Small intestine (tissue), 7 donors: ENCODE measurements at regions not wholly inside any gene's neighbourhood (a gene's known extent, or its start where the extent isn't known, plus 50 kb on each side); places are given as distances from the start of the nearest gene placed in this dataset.
"Not testable (repeated sequence)": the region's sequence is repeated elsewhere in the genome, so short reads cannot be mapped to it uniquely, and the experiment has no call there.

Experiments used
- DNase-seq, 2 donors: peaks; one replicate each; pipeline versions ENCODE4 v3.0.0 to v3.0.0-alpha.2; 2013
- FAIRE-seq: peaks from 2 replicates; lab custom pipeline; 2012; peaks lifted over from hg19 to GRCh38; lab: Jason Lieb, UNC
- H3K27ac ChIP-seq, 3 donors: one replicate each; pipeline ENCODE4 v1.5.1; 2013; ENCODE audit warnings: low read length in 2 of 3, mild to moderate bottlenecking in 2 of 3, control low read depth in 1 of 3, inconsistent platforms in 1 of 3, low read depth in 1 of 3, moderate library complexity in 1 of 3
- H3K27me3 ChIP-seq, 3 donors: one replicate each; pipeline ENCODE4 v1.6.1; 2013; ENCODE audit warnings: low read length in 3 of 3, inconsistent platforms in 1 of 3; ENCODE audit not compliant: control insufficient read depth in 3 of 3, insufficient read depth in 3 of 3
- H3K36me3 ChIP-seq, 3 donors: one replicate each; pipeline ENCODE4 v1.6.1; 2013; ENCODE audit warnings: low read length in 3 of 3, inconsistent platforms in 1 of 3, low read depth in 1 of 3, mild to moderate bottlenecking in 1 of 3, moderate library complexity in 1 of 3; ENCODE audit not compliant: control insufficient read depth in 3 of 3, insufficient read depth in 2 of 3
- H3K4me1 ChIP-seq, 3 donors: one replicate each; pipeline ENCODE4 v1.6.1; 2013; ENCODE audit warnings: low read length in 2 of 3, inconsistent platforms in 1 of 3, low read depth in 1 of 3, mild to moderate bottlenecking in 1 of 3, moderate library complexity in 1 of 3; ENCODE audit not compliant: control insufficient read depth in 3 of 3, insufficient read depth in 2 of 3
- H3K4me3 ChIP-seq, 3 donors: one replicate each; pipeline ENCODE4 v1.5.1; 2013; ENCODE audit warnings: low read length in 3 of 3, control low read depth in 1 of 3, inconsistent platforms in 1 of 3, low read depth in 1 of 3, mild to moderate bottlenecking in 1 of 3, moderate library complexity in 1 of 3
- H3K9me3 ChIP-seq, 2 donors: one replicate each; pipeline ENCODE4 v1.6.1; 2013; ENCODE audit warnings: low read depth in 1 of 2, low read length in 1 of 2; ENCODE audit not compliant: control insufficient read depth in 2 of 2, insufficient read depth in 1 of 2
- WGBS, 3 donors: extraction: QIAGEN DNeasy Blood & Tissue Kit; methylation state at CpG; one replicate each; pipeline ENCODE4 v1.1.7; 2013; 5-methylcytosine and 5-hydroxymethylcytosine counted together
- donor health status: healthy with polysubstance abuse.
- donor health status: control.
- donor health status: control.
- donor health status: Bipolar disorder and iron deficiency.
- donor health status: healthy.

GRCh38 chr2:21228041-21228895, 104.5 kb downstream of the TDRD15 start:
- no peak for FAIRE-seq

GRCh38 chr2:21229302-21229701, 105.5 kb downstream of the TDRD15 start:
- H3K4me1 ChIP-seq = peaks cover 0 to 10% (median 0%) of the 10 kb centered on the region in 3 donors
- no peak overlapping the region for H3K4me3 ChIP-seq
- WGBS, 3 donors = 77 to 95% (median 92%) methylated on average over 1 of the region's 1 CpG
- no peaks in the 10 kb centered on the region for H3K9me3 ChIP-seq
- H3K27me3 ChIP-seq = no peaks in the 10 kb centered on the region
- no peak for DNase-seq
- H3K36me3 ChIP-seq = no peaks in the 10 kb centered on the region
- FAIRE-seq = no peak
- H3K27ac ChIP-seq = no peak overlapping the region

More at GRCh38 chr2:21228041-21228895, 104.5 kb downstream of the TDRD15 start:
- no peaks in the 10 kb centered on the region for H3K9me3 ChIP-seq
- peak; percentile 73 to 87 for DNase-seq
- no peaks in the 10 kb centered on the region for H3K27me3 ChIP-seq
- no peak overlapping the region for H3K27ac ChIP-seq
- no peak overlapping the region for H3K4me3 ChIP-seq
- H3K4me1 ChIP-seq = peaks cover 0 to 10% (median 0%) of the 10 kb centered on the region in 3 donors
- WGBS, 3 donors = 45 to 59% (median 53%) methylated on average over 10 of the region's 10 CpGs
- no peaks in the 10 kb centered on the region for H3K36me3 ChIP-seq

GRCh38 chr2:21230140-21230539, 106.4 kb downstream of the TDRD15 start:
- Histone ChIP-seq H3K4me3 (no peak overlapping the region), H3K9me3 (no peaks in the 10 kb centered on the region), H3K4me1 (peaks cover 0 to 10% (median 0%) of the 10 kb centered on the region in 3 donors), H3K36me3 (no peaks in the 10 kb centered on the region), H3K27ac (no peak overlapping the region), H3K27me3 (no peaks in the 10 kb centered on the region)
- WGBS, 3 donors = 78 to 83% (median 79%) methylated on average over 1 of the region's 1 CpG
- FAIRE-seq (no peak), DNase-seq (no peak)

- no peak for FAIRE-seq
Measured at GRCh38 chr2:21231985-21232384, 108.2 kb downstream of the TDRD15 start.

GRCh38 chr2:21233194-21233593, 109.4 kb downstream of the TDRD15 start:
- Histone ChIP-seq H3K4me3 (no peak overlapping the region), H3K9me3 (no peaks in the 10 kb centered on the region), H3K4me1 (peaks cover 0 to 6% (median 0%) of the 10 kb centered on the region in 3 donors), H3K36me3 (no peaks in the 10 kb centered on the region), H3K27ac (no peak overlapping the region), H3K27me3 (no peaks in the 10 kb centered on the region)
- 76 to 85% (median 81%) methylated on average over 3 of the region's 3 CpGs for WGBS, 3 donors
- DNase-seq (no peak), FAIRE-seq (no peak)

More at GRCh38 chr2:21231985-21232384, 108.2 kb downstream of the TDRD15 start:
- H3K4me3 ChIP-seq = no peak overlapping the region
- no peaks in the 10 kb centered on the region for H3K36me3 ChIP-seq
- H3K27ac ChIP-seq = no peak overlapping the region
- peaks cover 0 to 10% (median 0%) of the 10 kb centered on the region in 3 donors for H3K4me1 ChIP-seq
- DNase-seq = no peak
- H3K27me3 ChIP-seq = no peaks in the 10 kb centered on the region
- no peaks in the 10 kb centered on the region for H3K9me3 ChIP-seq

GRCh38 chr2:21234001-21234400, 110.2 kb downstream of the TDRD15 start:
- DNase-seq (no peak), FAIRE-seq (no peak)
- Histone ChIP-seq H3K27me3 (no peaks in the 10 kb centered on the region), H3K36me3 (no peaks in the 10 kb centered on the region), H3K4me3 (no peak overlapping the region), H3K4me1 (no peaks in the 10 kb centered on the region), H3K9me3 (no peaks in the 10 kb centered on the region), H3K27ac (no peak overlapping the region)
- 68 to 88% (median 69%) methylated on average over 3 of the region's 3 CpGs for WGBS, 3 donors

GRCh38 chr2:21234464-21235120, 110.8 kb downstream of the TDRD15 start:
- H3K4me3 ChIP-seq = no peak overlapping the region
- FAIRE-seq = no peak
- H3K9me3 ChIP-seq = no peaks in the 10 kb centered on the region
- no peaks in the 10 kb centered on the region for H3K27me3 ChIP-seq
- no peaks in the 10 kb centered on the region for H3K36me3 ChIP-seq
- H3K27ac ChIP-seq = no peak overlapping the region
- WGBS, 3 donors = 79 to 90% (median 89%) methylated on average over 3 of the region's 3 CpGs
- H3K4me1 ChIP-seq = no peaks in the 10 kb centered on the region
- DNase-seq = no peak

- H3K4me3 ChIP-seq, FAIRE-seq, H3K27ac ChIP-seq, H3K9me3 ChIP-seq, H3K4me1 ChIP-seq, DNase-seq, H3K27me3 ChIP-seq, H3K36me3 ChIP-seq: not testable (repeated sequence)
- WGBS, 3 donors = 78 to 94% (median 85%) methylated on average over 1 of the region's 1 CpG
Measured at GRCh38 chr2:21239749-21240148, 116.0 kb downstream of the TDRD15 start.
